Smooth muscle cell (in vitro differentiated cells): ENCODE measurements at regions not wholly inside any gene's neighbourhood (a gene's known extent, or its start where the extent isn't known, plus 50 kb on each side); places are given as distances from the start of the nearest gene placed in this dataset.

Experiments used
- DNase-seq: peaks from one replicate; lab custom pipeline; 2025; ENCODE audit not compliant: unreplicated experiment; lab: John Stamatoyannopoulos, UW
- H2AFZ ChIP-seq: fragments of 200-600 bp; sonication (generic); 2 replicates; pipeline ENCODE4 v1.6.0; 2016; ENCODE audit warnings: antibody characterized with exemption, low read depth, mild to moderate bottlenecking
- H3F3A ChIP-seq: fragments of 200-600 bp; sonication (generic); 2 replicates; pipeline ENCODE4 v1.6.0; 2017; ENCODE audit warnings: antibody characterized with exemption, low read depth
- H3K27ac ChIP-seq: fragments of 200-600 bp; sonication (generic); 2 replicates; pipeline ENCODE4 v1.5.1; 2016; ENCODE audit warnings: low read depth, mild to moderate bottlenecking
- H3K27me3 ChIP-seq: fragments of 200-600 bp; sonication (generic); 2 replicates; pipeline ENCODE4 v1.6.1; 2016; ENCODE audit warnings: low read depth, mild to moderate bottlenecking
- H3K36me3 ChIP-seq: fragments of 200-600 bp; sonication (generic); 2 replicates; pipeline ENCODE4 v1.5.1; 2016; ENCODE audit warnings: low read depth
- H3K4me1 ChIP-seq: fragments of 200-600 bp; sonication (generic); 2 replicates; pipeline ENCODE4 v1.5.1; 2016; ENCODE audit warnings: low read depth
- H3K4me2 ChIP-seq: fragments of 200-600 bp; sonication (generic); 2 replicates; pipeline ENCODE4 v1.6.0; 2016; ENCODE audit warnings: mild to moderate bottlenecking
- H3K4me3 ChIP-seq: fragments of 200-600 bp; sonication (generic); 2 replicates; pipeline ENCODE4 v1.5.1; 2016; ENCODE audit warnings: mild to moderate bottlenecking
- H3K79me2 ChIP-seq: fragments of 200-600 bp; sonication (generic); 2 replicates; pipeline ENCODE4 v1.6.0; 2016; ENCODE audit warnings: low read depth, mild to moderate bottlenecking
- H3K9ac ChIP-seq: fragments of 200-600 bp; sonication (generic); 2 replicates; pipeline ENCODE4 v1.6.0; 2016; ENCODE audit warnings: low read depth
- H3K9me3 ChIP-seq: fragments of 200-600 bp; sonication (generic); replicated peaks from 2 replicates; pipeline ENCODE4 v1.5.1; 2016; ENCODE audit warnings: low read depth
- H4K20me1 ChIP-seq: fragments of 200-600 bp; sonication (generic); 2 replicates; pipeline ENCODE4 v1.6.0; 2016; ENCODE audit warnings: low read depth
- CTCF ChIP-seq: fragments of 200-600 bp; sonication (generic); IDR thresholded peaks from 2 replicates; pipeline ENCODE4 v1.5.1; 2017; ENCODE audit warnings: borderline replicate concordance, mild to moderate bottlenecking, antibody characterized with exemption; ENCODE audit not compliant: insufficient read depth, poor library complexity, severe bottlenecking
- WGBS: methylation state at CpG from one replicate; pipeline ENCODE4 v1.1.7; 2016; ENCODE audit warnings: low lambda C conversion rate; 5-methylcytosine and 5-hydroxymethylcytosine counted together

DNA sequence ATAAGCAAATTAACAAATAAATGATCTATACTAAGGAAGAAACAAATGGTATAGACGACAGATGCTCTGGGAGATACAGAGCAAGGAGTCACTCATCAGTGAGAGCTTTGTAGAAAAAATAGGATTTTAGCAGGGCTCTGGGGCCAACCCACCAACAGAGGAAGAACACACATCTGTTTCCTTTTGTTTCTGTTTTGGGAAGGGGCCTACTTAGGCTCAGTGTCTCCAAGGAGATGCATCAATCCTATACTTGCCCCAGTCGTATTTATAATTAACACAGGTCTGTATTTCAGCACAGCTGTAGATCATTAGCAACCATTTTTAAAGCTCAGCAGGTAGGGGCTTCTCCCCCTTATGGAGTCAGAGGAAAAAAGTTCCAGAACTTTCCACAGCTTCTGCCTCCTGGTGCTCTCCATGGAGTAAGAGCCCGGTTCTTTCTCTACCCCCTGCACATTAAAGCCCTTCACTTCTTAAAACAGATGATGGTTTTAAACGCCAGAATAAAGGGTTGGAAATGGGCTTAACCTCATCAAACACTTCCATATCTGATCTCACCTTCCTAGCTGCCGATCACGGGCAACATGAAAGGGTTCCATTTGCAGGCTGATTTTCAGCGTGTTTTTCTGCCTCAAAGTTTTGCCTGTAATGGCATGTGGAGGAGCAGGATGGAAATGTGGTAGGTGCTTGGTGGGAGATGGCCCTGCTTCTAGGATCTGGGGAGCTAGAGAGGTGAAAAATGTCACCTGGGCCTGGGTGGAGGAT is 291.7 kb downstream of the TCF7L2 start:
- H3K4me3 ChIP-seq: no peak overlapping the region
- no peak overlapping the region for H3K9ac ChIP-seq
- no peaks in the 10 kb centered on the region for H3F3A ChIP-seq
- WGBS: 85% methylated on average over 7 of the region's 7 CpGs
- no peak overlapping the region for H3K4me2 ChIP-seq
- H3K27ac ChIP-seq: no peak overlapping the region
- DNase-seq: no peak
- no peaks in the 10 kb centered on the region for H4K20me1 ChIP-seq
- no peak for TF ChIP-seq CTCF
- no peaks in the 10 kb centered on the region for H3K27me3 ChIP-seq
- no peak overlapping the region for H2AFZ ChIP-seq
- no peaks in the 10 kb centered on the region for H3K4me1 ChIP-seq
- no peaks in the 10 kb centered on the region for H3K9me3 ChIP-seq
- no peaks in the 10 kb centered on the region for H3K79me2 ChIP-seq
- no peaks in the 10 kb centered on the region for H3K36me3 ChIP-seq

DNA sequence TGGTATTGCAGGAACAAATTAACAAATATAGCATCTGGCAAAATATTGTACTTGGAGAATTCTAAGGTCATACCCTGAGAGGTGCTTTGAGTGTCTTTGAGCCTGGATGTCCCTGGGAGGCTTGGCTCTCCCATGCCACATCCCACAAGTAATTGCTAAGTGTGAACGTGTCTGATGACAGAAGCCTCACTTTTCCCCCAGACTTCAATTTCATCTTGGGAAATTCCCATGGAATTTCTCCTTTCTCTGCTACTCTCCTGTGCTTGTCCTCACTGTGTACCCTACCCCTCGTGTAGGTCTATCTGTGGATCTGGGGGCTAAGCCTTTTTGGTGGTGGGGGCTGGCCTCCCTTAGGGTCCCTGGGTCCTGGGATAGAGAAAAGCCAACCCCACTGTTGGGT is 293.3 kb downstream of the TCF7L2 start:
- H3K9ac ChIP-seq: no peak overlapping the region
- WGBS: 78% methylated on average over 2 of the region's 2 CpGs
- H3K79me2 ChIP-seq: no peaks in the 10 kb centered on the region
- no peaks in the 10 kb centered on the region for H3K4me1 ChIP-seq
- no peak overlapping the region for H3K4me3 ChIP-seq
- no peaks in the 10 kb centered on the region for H3K36me3 ChIP-seq
- H3K27ac ChIP-seq: no peak overlapping the region
- no peaks in the 10 kb centered on the region for H3F3A ChIP-seq
- no peaks in the 10 kb centered on the region for H3K9me3 ChIP-seq
- no peak overlapping the region for H2AFZ ChIP-seq
- H4K20me1 ChIP-seq: no peaks in the 10 kb centered on the region
- DNase-seq: no peak
- no peak overlapping the region for H3K4me2 ChIP-seq
- no peak for TF ChIP-seq CTCF
- H3K27me3 ChIP-seq: no peaks in the 10 kb centered on the region

GRCh38 chr10:113244750-113245149 is 294.7 kb downstream of the TCF7L2 start:
- Histone ChIP-seq H3K36me3 (no peaks in the 10 kb centered on the region), H3K4me1 (no peaks in the 10 kb centered on the region), H4K20me1 (no peaks in the 10 kb centered on the region), H3K4me2 (no peak overlapping the region), H3F3A (no peaks in the 10 kb centered on the region), H2AFZ (no peak overlapping the region), H3K9me3 (no peaks in the 10 kb centered on the region), H3K27ac (no peak overlapping the region), H3K4me3 (no peak overlapping the region), H3K9ac (no peak overlapping the region), H3K79me2 (no peaks in the 10 kb centered on the region), H3K27me3 (no peaks in the 10 kb centered on the region)
- 85% methylated on average over 5 of the region's 5 CpGs for WGBS
- TF ChIP-seq CTCF: no peak
- DNase-seq: no peak

GRCh38 chr10:113245286-113245685 is 295.2 kb downstream of the TCF7L2 start:
- no peaks in the 10 kb centered on the region for H4K20me1 ChIP-seq

More at GRCh38 chr10:113245286-113245685, 295.2 kb downstream of the TCF7L2 start:
- no peak for DNase-seq
- H3F3A ChIP-seq: no peaks in the 10 kb centered on the region
- no peak overlapping the region for H3K4me2 ChIP-seq
- no peaks in the 10 kb centered on the region for H3K9me3 ChIP-seq
- H3K36me3 ChIP-seq: no peaks in the 10 kb centered on the region
- 68% methylated on average over 3 of the region's 3 CpGs for WGBS
- TF ChIP-seq CTCF: no peak
- H3K27ac ChIP-seq: no peak overlapping the region
- no peaks in the 10 kb centered on the region for H3K4me1 ChIP-seq
- H3K4me3 ChIP-seq: no peak overlapping the region
- H3K9ac ChIP-seq: no peak overlapping the region
- H3K27me3 ChIP-seq: no peaks in the 10 kb centered on the region
- no peaks in the 10 kb centered on the region for H3K79me2 ChIP-seq
- no peak overlapping the region for H2AFZ ChIP-seq
